ENCODE measurements at regions not wholly inside any gene's neighbourhood (a gene's known extent, or its start where the extent isn't known, plus 50 kb on each side); places are given as distances from the start of the nearest gene placed in this dataset.

DNA sequence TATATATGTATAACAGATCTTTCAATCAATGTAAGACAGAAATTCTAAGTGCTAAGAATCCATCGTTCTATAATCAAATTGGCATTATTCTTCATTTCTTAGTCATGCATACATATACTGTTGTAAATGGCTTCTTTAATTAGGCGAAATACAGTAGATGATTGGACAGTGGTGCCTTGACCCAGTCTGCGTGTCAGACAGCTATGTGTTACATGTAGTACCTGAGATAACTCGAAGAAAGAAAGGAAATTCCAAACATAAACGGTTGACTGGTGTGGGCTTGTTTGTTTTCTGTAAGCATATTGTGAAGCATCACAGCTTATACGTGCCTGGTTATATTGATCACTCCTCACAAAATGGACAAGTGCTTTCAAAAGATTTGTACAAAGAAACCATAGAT, 210.5 kb downstream of the ETNK1 start:
- H3K9me3 ChIP-seq (ENCODE audit: control insufficient read depth, insufficient read depth, low read length): no peaks in the 10 kb centered on the region
- H3K27me3 ChIP-seq (ENCODE audit: control insufficient read depth, insufficient read depth, low read length): no peaks in the 10 kb centered on the region
- Mint-ChIP-seq H3K27ac (no peak overlapping the region), H3K27me3 (ENCODE audit: low read depth in 2 of 2) (no peaks in the 10 kb centered on the region), H3K36me3 (no peaks in the 10 kb centered on the region), H3K4me1 (no peaks in the 10 kb centered on the region), H3K4me3 (no peak overlapping the region), H3K9me3 (peaks cover 0 to 3% of the 10 kb centered on the region in 2 donors)
- ATAC-seq (no peak), DNase-seq (no peak)
- TF ChIP-seq, protein P1, sequence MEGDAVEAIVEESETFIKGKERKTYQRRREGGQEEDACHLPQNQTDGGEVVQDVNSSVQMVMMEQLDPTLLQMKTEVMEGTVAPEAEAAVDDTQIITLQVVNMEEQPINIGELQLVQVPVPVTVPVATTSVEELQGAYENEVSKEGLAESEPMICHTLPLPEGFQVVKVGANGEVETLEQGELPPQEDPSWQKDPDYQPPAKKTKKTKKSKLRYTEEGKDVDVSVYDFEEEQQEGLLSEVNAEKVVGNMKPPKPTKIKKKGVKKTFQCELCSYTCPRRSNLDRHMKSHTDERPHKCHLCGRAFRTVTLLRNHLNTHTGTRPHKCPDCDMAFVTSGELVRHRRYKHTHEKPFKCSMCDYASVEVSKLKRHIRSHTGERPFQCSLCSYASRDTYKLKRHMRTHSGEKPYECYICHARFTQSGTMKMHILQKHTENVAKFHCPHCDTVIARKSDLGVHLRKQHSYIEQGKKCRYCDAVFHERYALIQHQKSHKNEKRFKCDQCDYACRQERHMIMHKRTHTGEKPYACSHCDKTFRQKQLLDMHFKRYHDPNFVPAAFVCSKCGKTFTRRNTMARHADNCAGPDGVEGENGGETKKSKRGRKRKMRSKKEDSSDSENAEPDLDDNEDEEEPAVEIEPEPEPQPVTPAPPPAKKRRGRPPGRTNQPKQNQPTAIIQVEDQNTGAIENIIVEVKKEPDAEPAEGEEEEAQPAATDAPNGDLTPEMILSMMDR (IDR thresholded peaks at IDR 0.05): no peak
- no peaks in the 10 kb centered on the region for H3K4me1 ChIP-seq (ENCODE audit: control insufficient read depth, insufficient read depth, low read length)
- no peak overlapping the region for H3K4me3 ChIP-seq (ENCODE audit: low read length)
- no peaks in the 10 kb centered on the region for H3K36me3 ChIP-seq (ENCODE audit: control insufficient read depth, insufficient read depth, low read length)
- intact Hi-C loops (cut with micrococcal nuclease): no loop called here
- WGBS (ENCODE audit: insufficient coverage): 89% methylated on average over 5 of the region's 6 CpGs
- no peak overlapping the region for H3K27ac ChIP-seq (ENCODE audit: low read length)

DNA sequence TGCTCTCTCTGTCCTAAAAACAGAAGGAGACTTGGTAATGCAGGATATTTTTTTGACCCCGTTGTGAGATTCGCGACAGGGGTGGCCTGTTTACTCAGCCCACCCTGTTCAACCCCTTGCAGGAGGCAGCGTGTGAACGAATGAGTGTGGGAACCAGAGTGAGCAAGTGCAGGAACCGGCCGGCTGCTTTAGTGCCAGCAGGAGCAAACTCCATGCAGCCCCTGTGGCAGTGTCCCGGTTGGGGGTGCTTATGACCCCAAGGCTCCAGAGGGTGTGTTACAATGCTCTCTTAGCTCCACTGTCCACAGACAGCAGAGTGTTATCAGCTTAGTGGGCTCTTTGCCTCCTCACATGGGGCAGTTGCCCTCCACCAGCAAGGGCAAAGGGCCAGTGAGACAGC, 225.2 kb downstream of the ETNK1 start:
- no peak for ATAC-seq
- Histone ChIP-seq H3K4me3 (ENCODE audit: low read length) (no peak overlapping the region), H3K36me3 (ENCODE audit: control insufficient read depth, insufficient read depth, low read length) (no peaks in the 10 kb centered on the region), H3K9me3 (ENCODE audit: control insufficient read depth, insufficient read depth, low read length) (no peaks in the 10 kb centered on the region), H3K4me1 (ENCODE audit: control insufficient read depth, insufficient read depth, low read length) (no peaks in the 10 kb centered on the region), H3K27me3 (ENCODE audit: control insufficient read depth, insufficient read depth, low read length) (no peaks in the 10 kb centered on the region), H3K27ac (ENCODE audit: low read length) (no peak overlapping the region)
- peaks cover 6 to 13% of the 10 kb centered on the region in 2 donors for H3K27me3 Mint-ChIP-seq (ENCODE audit: low read depth in 2 of 2)
- no peak for DNase-seq
- peaks cover 3% of the 10 kb centered on the region in 2 donors for H3K9me3 Mint-ChIP-seq
- no peaks in the 10 kb centered on the region for H3K4me1 Mint-ChIP-seq
- H3K27ac Mint-ChIP-seq: no peak overlapping the region
- TF ChIP-seq, protein P1 (IDR thresholded peaks at IDR 0.05): no peak
- WGBS (ENCODE audit: insufficient coverage): 95% methylated on average over 8 of the region's 8 CpGs
- intact Hi-C loops (cut with micrococcal nuclease): no loop called here
- H3K36me3 Mint-ChIP-seq: no peaks in the 10 kb centered on the region
- H3K4me3 Mint-ChIP-seq: no peak overlapping the region

DNA sequence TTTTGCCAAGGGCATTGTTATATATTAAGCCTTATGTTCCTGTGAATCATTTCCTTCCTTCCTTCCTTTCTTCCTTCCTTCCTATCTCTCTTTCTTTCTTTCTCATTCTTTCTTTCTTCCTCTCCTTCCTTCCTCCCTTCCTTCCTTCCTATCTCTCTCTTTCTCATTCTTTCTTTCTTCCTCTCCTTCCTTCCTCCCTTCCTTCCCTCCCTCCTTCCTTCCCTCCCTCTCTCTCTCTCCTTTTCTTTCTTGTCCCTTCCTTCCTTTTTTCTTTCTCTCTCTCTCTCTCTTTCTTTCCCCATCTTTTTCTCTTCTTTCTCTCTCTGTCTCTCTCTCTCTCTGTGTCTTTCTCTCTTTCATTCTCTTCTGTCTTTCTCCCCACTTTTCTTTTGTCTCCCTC, 226.6 kb downstream of the ETNK1 start:
- intact Hi-C loops (cut with micrococcal nuclease): no loop called here
- Histone ChIP-seq H3K4me1 (ENCODE audit: control insufficient read depth, insufficient read depth, low read length) (no peaks in the 10 kb centered on the region), H3K27ac (ENCODE audit: low read length) (no peak overlapping the region), H3K4me3 (ENCODE audit: low read length) (no peak overlapping the region), H3K27me3 (ENCODE audit: control insufficient read depth, insufficient read depth, low read length) (no peaks in the 10 kb centered on the region), H3K9me3 (ENCODE audit: control insufficient read depth, insufficient read depth, low read length) (no peaks in the 10 kb centered on the region), H3K36me3 (ENCODE audit: control insufficient read depth, insufficient read depth, low read length) (no peaks in the 10 kb centered on the region)
- DNase-seq (no peak), ATAC-seq (no peak)
- H3K36me3 Mint-ChIP-seq: no peaks in the 10 kb centered on the region
- TF ChIP-seq, protein P1 (IDR thresholded peaks at IDR 0.05): no peak
- H3K4me1 Mint-ChIP-seq: no peaks in the 10 kb centered on the region
- H3K27me3 Mint-ChIP-seq (ENCODE audit: low read depth in 2 of 2): peaks cover 3 to 13% of the 10 kb centered on the region in 2 donors
- H3K4me3 Mint-ChIP-seq: no peak overlapping the region
- H3K27ac Mint-ChIP-seq: no peak overlapping the region
- no peaks in the 10 kb centered on the region for H3K9me3 Mint-ChIP-seq

DNA sequence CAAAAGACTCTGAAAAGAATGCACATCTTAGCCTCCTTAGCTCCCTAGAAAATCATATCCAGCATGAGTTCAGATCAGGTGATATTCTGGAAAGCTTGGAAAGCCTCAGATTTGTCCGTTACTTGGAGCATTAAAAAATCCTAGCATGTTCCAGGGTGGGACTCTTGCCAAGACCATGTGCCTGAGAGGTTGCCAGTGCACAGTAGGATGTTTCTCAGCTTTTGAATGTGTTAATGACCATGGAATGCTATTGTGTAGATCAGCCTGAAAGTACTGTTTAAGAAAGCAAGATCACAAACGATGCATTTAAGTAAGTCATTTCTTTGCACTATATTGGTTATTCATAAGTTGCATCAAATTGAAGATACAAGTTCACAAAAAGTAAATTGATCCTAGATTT, 230.5 kb downstream of the ETNK1 start:
- Histone ChIP-seq H3K36me3 (ENCODE audit: control insufficient read depth, insufficient read depth, low read length) (no peaks in the 10 kb centered on the region), H3K27me3 (ENCODE audit: control insufficient read depth, insufficient read depth, low read length) (no peaks in the 10 kb centered on the region), H3K4me3 (ENCODE audit: low read length) (no peak overlapping the region), H3K4me1 (ENCODE audit: control insufficient read depth, insufficient read depth, low read length) (no peaks in the 10 kb centered on the region), H3K9me3 (ENCODE audit: control insufficient read depth, insufficient read depth, low read length) (no peaks in the 10 kb centered on the region), H3K27ac (ENCODE audit: low read length) (no peak overlapping the region)
- Mint-ChIP-seq H3K27me3 (ENCODE audit: low read depth in 2 of 2) (peaks cover 0 to 12% of the 10 kb centered on the region in 2 donors), H3K9me3 (no peaks in the 10 kb centered on the region), H3K27ac (no peak overlapping the region), H3K4me1 (no peaks in the 10 kb centered on the region), H3K36me3 (no peaks in the 10 kb centered on the region), H3K4me3 (no peak overlapping the region)
- ATAC-seq: no peak
- TF ChIP-seq, protein P1 (IDR thresholded peaks at IDR 0.05): no peak
- no peak for DNase-seq
- intact Hi-C loops (cut with micrococcal nuclease): no loop called here
- WGBS (ENCODE audit: insufficient coverage): 77% methylated on average over 2 of the region's 2 CpGs
